Testis (tissue), 2 donors: ENCODE measurements at regions not wholly inside any gene's neighbourhood (a gene's known extent, or its start where the extent isn't known, plus 50 kb on each side); places are given as distances from the start of the nearest gene placed in this dataset.

Experiments used
- DNase-seq: peaks from one replicate; pipeline ENCODE4 v3.0.0-alpha.2; 2019
- H3K27ac ChIP-seq, 2 donors: fragments of 200-600 bp; sonication (generic); one replicate each; pipeline ENCODE4 v1.5.1; 2019
- H3K27me3 ChIP-seq: fragments of 200-600 bp; sonication (generic); one replicate; pipeline ENCODE4 v1.5.1; 2019
- H3K36me3 ChIP-seq: fragments of 200-600 bp; sonication (generic); one replicate; pipeline ENCODE4 v1.5.1; 2017; ENCODE audit warnings: low read depth; ENCODE audit errors: missing control alignments
- H3K4me1 ChIP-seq: fragments of 200-600 bp; sonication (generic); one replicate; pipeline ENCODE4 v1.5.1; 2019
- H3K4me3 ChIP-seq, 2 donors: fragments of 200-600 bp; sonication (generic); one replicate each; pipeline ENCODE4 v1.5.1; 2017 to 2019
- H3K9me3 ChIP-seq: fragments of 200-600 bp; sonication (generic); one replicate; pipeline ENCODE4 v1.5.1; 2017
- POLR2A ChIP-seq: fragments of 450-650 bp; IDR thresholded peaks from one replicate; pipeline ENCODE4 v1.6.1; 2017; ENCODE audit warnings: antibody characterized with exemption, mild to moderate bottlenecking, moderate library complexity
- WGBS, 2 donors: methylation state at CpG; one replicate each; pipeline ENCODE4 v1.1.5; 2018; 5-methylcytosine and 5-hydroxymethylcytosine counted together
- intact Hi-C: fragments of 100-400 bp; cut with DNase I; formaldehyde crosslinking; loops from one replicate; pipeline ENCODE4 v1.15.1; 2023; ENCODE audit warnings: low total_unique reads
- TF ChIP-seq, protein P1 (sequence below), 3 experiments: fragments of 450-650 bp in 2 of 3; fragments of 200-600 bp in 1 of 3; sonication (generic) in 1 of 3; IDR thresholded peaks; one replicate each; pipeline ENCODE4 v1.5.1; 2016 to 2019; ENCODE audit warnings: antibody characterized with exemption in 3 of 3, mild to moderate bottlenecking in 2 of 3, moderate library complexity in 1 of 3

- no peak for TF ChIP-seq POLR2A
- TF ChIP-seq, protein P1, sequence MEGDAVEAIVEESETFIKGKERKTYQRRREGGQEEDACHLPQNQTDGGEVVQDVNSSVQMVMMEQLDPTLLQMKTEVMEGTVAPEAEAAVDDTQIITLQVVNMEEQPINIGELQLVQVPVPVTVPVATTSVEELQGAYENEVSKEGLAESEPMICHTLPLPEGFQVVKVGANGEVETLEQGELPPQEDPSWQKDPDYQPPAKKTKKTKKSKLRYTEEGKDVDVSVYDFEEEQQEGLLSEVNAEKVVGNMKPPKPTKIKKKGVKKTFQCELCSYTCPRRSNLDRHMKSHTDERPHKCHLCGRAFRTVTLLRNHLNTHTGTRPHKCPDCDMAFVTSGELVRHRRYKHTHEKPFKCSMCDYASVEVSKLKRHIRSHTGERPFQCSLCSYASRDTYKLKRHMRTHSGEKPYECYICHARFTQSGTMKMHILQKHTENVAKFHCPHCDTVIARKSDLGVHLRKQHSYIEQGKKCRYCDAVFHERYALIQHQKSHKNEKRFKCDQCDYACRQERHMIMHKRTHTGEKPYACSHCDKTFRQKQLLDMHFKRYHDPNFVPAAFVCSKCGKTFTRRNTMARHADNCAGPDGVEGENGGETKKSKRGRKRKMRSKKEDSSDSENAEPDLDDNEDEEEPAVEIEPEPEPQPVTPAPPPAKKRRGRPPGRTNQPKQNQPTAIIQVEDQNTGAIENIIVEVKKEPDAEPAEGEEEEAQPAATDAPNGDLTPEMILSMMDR (IDR thresholded peaks at IDR 0.05), result no peak
- intact Hi-C loops, result no loop called here
- no peak overlapping the region for H3K4me3 ChIP-seq
- no peak for DNase-seq
- H3K27ac ChIP-seq, result no peak overlapping the region
- H3K4me1 ChIP-seq, result no peaks in the 10 kb centered on the region
- H3K36me3 ChIP-seq, result no peaks in the 10 kb centered on the region
- H3K27me3 ChIP-seq, result no peaks in the 10 kb centered on the region
- no peaks in the 10 kb centered on the region for H3K9me3 ChIP-seq
Measured at GRCh38 chr10:55348534-55348933, 547.5 kb upstream of the PCDH15 start.

GRCh38 chr10:55330486-55330885 is 529.5 kb upstream of the PCDH15 start:
- no peak overlapping the region for H3K27ac ChIP-seq
- intact Hi-C loops, result no loop called here
- no peaks in the 10 kb centered on the region for H3K9me3 ChIP-seq
- no peaks in the 10 kb centered on the region for H3K36me3 ChIP-seq
- 57 to 65% methylated on average over 1 of the region's 1 CpG for WGBS, 2 donors
- no peak overlapping the region for H3K4me3 ChIP-seq
- H3K27me3 ChIP-seq, result no peaks in the 10 kb centered on the region
- H3K4me1 ChIP-seq, result no peaks in the 10 kb centered on the region
- TF ChIP-seq POLR2A, result no peak
- TF ChIP-seq, protein P1 (IDR thresholded peaks at IDR 0.05), result no peak
- no peak for DNase-seq

DNA sequence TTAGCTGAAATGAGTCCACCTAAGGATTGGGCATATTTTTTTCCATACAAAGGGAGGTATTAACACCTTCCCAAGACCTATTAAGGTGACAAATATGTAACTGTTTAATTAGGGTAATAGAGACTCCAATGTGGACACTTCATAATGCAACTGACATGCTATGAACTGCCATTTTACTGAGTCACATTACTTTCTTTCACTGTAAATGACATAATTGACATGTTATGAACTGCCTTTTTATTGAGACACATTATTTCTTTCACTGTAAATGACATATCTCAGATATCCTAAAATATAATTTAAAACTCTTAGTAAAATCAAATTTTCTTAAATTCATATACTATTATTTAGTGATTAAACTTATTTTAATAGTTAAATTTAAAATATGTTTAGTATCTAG is 528.8 kb upstream of the PCDH15 start:
- Histone ChIP-seq H3K4me3 (no peak overlapping the region), H3K27me3 (no peaks in the 10 kb centered on the region), H3K27ac (no peak overlapping the region), H3K4me1 (no peaks in the 10 kb centered on the region), H3K36me3 (no peaks in the 10 kb centered on the region), H3K9me3 (no peaks in the 10 kb centered on the region)
- DNase-seq, result no peak
- TF ChIP-seq, protein P1 (IDR thresholded peaks at IDR 0.05), result no peak
- no peak for TF ChIP-seq POLR2A
- intact Hi-C loops, result no loop called here

- 92 to 100% methylated on average over 1 to 2 of the region's 2 CpGs for WGBS, 2 donors
- TF ChIP-seq, protein P1 (IDR thresholded peaks at IDR 0.05), result no peak
- TF ChIP-seq POLR2A, result no peak
- intact Hi-C loops, result no loop called here
- no peaks in the 10 kb centered on the region for H3K36me3 ChIP-seq
- no peaks in the 10 kb centered on the region for H3K27me3 ChIP-seq
- H3K9me3 ChIP-seq, result no peaks in the 10 kb centered on the region
- no peaks in the 10 kb centered on the region for H3K4me1 ChIP-seq
- no peak overlapping the region for H3K27ac ChIP-seq
- no peak overlapping the region for H3K4me3 ChIP-seq
- DNase-seq, result no peak
Measured at GRCh38 chr10:55320187-55320700, 519.2 kb upstream of the PCDH15 start.

DNA sequence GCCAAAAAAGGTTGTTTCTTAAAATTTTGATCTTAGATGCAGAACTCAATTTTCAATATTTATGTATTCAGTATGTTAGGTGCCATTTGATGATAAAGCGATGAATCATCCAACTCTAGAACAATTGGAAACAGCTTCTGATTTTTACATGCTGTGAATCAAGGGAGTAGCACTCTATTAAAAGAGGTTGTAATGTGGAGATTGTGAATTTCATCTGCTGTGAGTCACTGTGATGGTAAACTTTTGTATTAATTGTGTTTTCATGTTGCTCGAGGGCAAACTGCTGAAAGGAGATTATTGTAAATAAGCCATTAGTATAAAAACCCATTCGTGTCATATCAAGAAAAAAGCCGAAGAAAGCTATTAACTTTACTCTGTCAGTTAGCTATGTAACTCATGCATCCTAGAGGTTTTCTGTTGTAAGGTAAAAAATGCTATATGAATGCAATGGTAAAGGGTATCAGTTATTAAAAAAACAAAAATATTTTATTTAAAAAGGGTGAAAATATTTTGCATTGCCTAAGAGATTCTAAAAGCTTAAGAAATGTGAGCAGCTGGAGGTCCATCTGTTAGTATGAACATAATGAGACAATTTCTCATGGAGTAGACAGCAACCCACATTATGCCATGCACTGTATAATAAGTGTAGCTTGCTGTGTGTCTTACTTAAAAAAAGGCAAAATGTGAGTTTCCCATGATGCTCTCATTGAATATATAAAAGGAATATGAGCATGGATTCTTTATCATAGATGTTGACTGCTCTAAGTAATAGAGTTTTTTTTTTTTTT is 511.0 kb upstream of the PCDH15 start:
- H3K27ac ChIP-seq, result no peak overlapping the region
- no peak overlapping the region for H3K4me3 ChIP-seq
- intact Hi-C loops, result no loop called here
- H3K27me3 ChIP-seq, result no peaks in the 10 kb centered on the region
- 75 to 83% methylated on average over 4 of the region's 4 CpGs for WGBS, 2 donors
- TF ChIP-seq POLR2A, result no peak
- TF ChIP-seq, protein P1 (IDR thresholded peaks at IDR 0.05), result no peak
- H3K36me3 ChIP-seq, result no peaks in the 10 kb centered on the region
- no peaks in the 10 kb centered on the region for H3K4me1 ChIP-seq
- no peak for DNase-seq
- H3K9me3 ChIP-seq, result no peaks in the 10 kb centered on the region
